HCT116 (cell line): ENCODE measurements at regions not wholly inside any gene's neighbourhood (a gene's known extent, or its start where the extent isn't known, plus 50 kb on each side); places are given as distances from the start of the nearest gene placed in this dataset.

Experiments used
- ATAC-seq: fragments of 200-7000 bp; cut with Tn5 transposase; 2 replicates; pipeline ENCODE4 v1.9.1; 2020; ENCODE audit warnings: mild to moderate bottlenecking, moderate library complexity
- BruUV-seq: library from RNA; stranded (reverse); fragments of 400-500 nt; replicated peaks from 2 replicates; lab custom pipeline; 2021; lab: Mats Ljungman, UMichigan
- CTCF ChIA-PET: fragments of 300-600 bp; sonication (Branson Sonifier 250); formaldehyde crosslinking; loops from one replicate; lab custom pipeline; 2021; ENCODE audit warnings: antibody characterized with exemption; lab: Charles Lee
- POLR2A ChIA-PET: fragments of 300-600, 350-600 bp; sonication (Branson Sonifier 250); formaldehyde crosslinking; loops from one replicate; lab custom pipeline; 2021; ENCODE audit warnings: antibody characterized with exemption; lab: Charles Lee
- RAD21 ChIA-PET, 2 experiments: fragments of 300-600 bp; sonication (Branson Sonifier 250); formaldehyde crosslinking; loops; one replicate each; lab custom pipeline; 2023; ENCODE audit warnings: low total read pairs in 2 of 2; ENCODE audit not compliant: uncharacterized antibody in 2 of 2, unreplicated experiment in 2 of 2, low non-redundant PET in 1 of 2; lab: Charles Lee
- DNase-seq: peaks from one replicate; pipeline ENCODE4 v3.0.0-alpha.2; 2010; ENCODE audit warnings: low read depth, low spot score
- H2AFZ ChIP-seq: fragments of 200-600 bp; shearing (Covaris generic), sonication (generic); 2 replicates; pipeline ENCODE4 v1.6.1; 2017; ENCODE audit warnings: low read depth, mixed run types, mixed read lengths, antibody characterized with exemption, low read length; ENCODE audit not compliant: poor library complexity, severe bottlenecking
- H3K27ac ChIP-seq: 2 replicates; pipeline ENCODE4 v1.5.1; 2012; ENCODE audit warnings: low read depth, low read length
- H3K27me3 ChIP-seq: fragments of 200-600 bp; sonication (generic); 2 replicates; pipeline ENCODE4 v1.6.1; 2016; ENCODE audit warnings: mixed run types, low read length, mixed read lengths; ENCODE audit not compliant: insufficient read depth
- H3K36me3 ChIP-seq, 2 experiments: fragments of 200-500 bp in 1 of 2; fragments of 200-600 bp in 1 of 2; sonication (Bioruptor generic) in 1 of 2; sonication (generic) in 1 of 2; 2 replicates each; pipeline versions ENCODE4 v1.5.1 to v1.6.1; 2014 to 2016; ENCODE audit warnings: low read length in 2 of 2, inconsistent platforms in 1 of 2, mixed read lengths in 1 of 2, mixed run types in 1 of 2; ENCODE audit not compliant: insufficient read depth in 2 of 2, control insufficient read depth in 1 of 2
- H3K4me1 ChIP-seq, 2 experiments: fragments of 200-600 bp in 1 of 2; sonication (generic) in 1 of 2; 2 replicates each; pipeline versions ENCODE4 v1.5.1 to v1.6.1; 2012 to 2017; ENCODE audit warnings: low read length in 2 of 2, inconsistent platforms in 1 of 2, mild to moderate bottlenecking in 1 of 2, mixed read lengths in 1 of 2, mixed run types in 1 of 2, moderate library complexity in 1 of 2; ENCODE audit not compliant: insufficient read depth in 2 of 2, control insufficient read depth in 1 of 2
- H3K4me2 ChIP-seq: fragments of 200-600 bp; sonication (generic); 2 replicates; pipeline ENCODE4 v1.6.1; 2017; ENCODE audit warnings: mixed run types, low read length, mixed read lengths
- H3K4me3 ChIP-seq, 2 experiments: fragments of 200-600 bp in 1 of 2; sonication (generic) in 1 of 2; replicated peaks in 1 of 2; 2 replicates each; pipeline ENCODE4 v1.5.1; 2011 to 2016; ENCODE audit warnings: low read length in 2 of 2, control low read depth in 1 of 2, low read depth in 1 of 2, mild to moderate bottlenecking in 1 of 2, mixed read lengths in 1 of 2, mixed run types in 1 of 2
- H3K79me2 ChIP-seq: fragments of 200-600 bp; sonication (generic); 2 replicates; pipeline ENCODE4 v1.6.1; 2017; ENCODE audit warnings: mild to moderate bottlenecking, mixed run types, low read length, moderate library complexity, mixed read lengths; ENCODE audit not compliant: insufficient read depth
- H3K9ac ChIP-seq: fragments of 200-600 bp; sonication (generic); 2 replicates; pipeline ENCODE4 v1.6.1; 2016; ENCODE audit warnings: low read length, mixed read lengths
- H3K9me2 ChIP-seq: fragments of 200-600 bp; sonication (generic), shearing (Covaris generic); 2 replicates; pipeline ENCODE4 v1.6.1; 2017; ENCODE audit warnings: mixed run types, mild to moderate bottlenecking, moderate library complexity; ENCODE audit not compliant: insufficient read depth
- H3K9me3 ChIP-seq, 2 experiments: fragments of 200-500 bp in 1 of 2; fragments of 200-600 bp in 1 of 2; sonication (Bioruptor generic) in 1 of 2; sonication (generic) in 1 of 2; 2 replicates each; pipeline ENCODE4 v1.6.1; 2014 to 2017; ENCODE audit warnings: low read length in 2 of 2, mixed read lengths in 2 of 2, inconsistent platforms in 1 of 2, low read depth in 1 of 2, mild to moderate bottlenecking in 1 of 2, mixed run types in 1 of 2, moderate library complexity in 1 of 2; ENCODE audit not compliant: control insufficient read depth in 1 of 2, insufficient read depth in 1 of 2
- H4K20me1 ChIP-seq: fragments of 200-600 bp; sonication (generic), shearing (Covaris generic); 2 replicates; pipeline ENCODE4 v1.6.1; 2017; ENCODE audit warnings: mixed run types, mild to moderate bottlenecking, moderate library complexity; ENCODE audit not compliant: insufficient read depth
- CBX3 ChIP-seq: IDR thresholded peaks from 2 replicates; pipeline ENCODE4 v1.6.1; 2012; ENCODE audit warnings: low read depth
- ELF1 ChIP-seq: IDR thresholded peaks from 2 replicates; pipeline ENCODE4 v1.6.1; 2012; ENCODE audit warnings: low read depth, borderline replicate concordance
- EZH2 ChIP-seq: fragments of 200-600 bp; sonication (generic); IDR thresholded peaks from 2 replicates; pipeline ENCODE4 v1.6.1; 2017; ENCODE audit warnings: antibody characterized with exemption, mixed run types
- EZH2phosphoT487 ChIP-seq: fragments of 200-600 bp; IDR thresholded peaks from 2 replicates; pipeline ENCODE4 v1.6.1; 2018; ENCODE audit warnings: antibody characterized with exemption, borderline replicate concordance
- FOSL1 ChIP-seq: IDR thresholded peaks from 2 replicates; pipeline ENCODE4 v1.6.1; 2012; ENCODE audit warnings: low read depth
- JUND ChIP-seq: IDR thresholded peaks from 2 replicates; pipeline ENCODE4 v1.6.1; 2012
- POLR2A ChIP-seq: IDR thresholded peaks from 2 replicates; pipeline ENCODE4 v1.7.0; 2011; ENCODE audit warnings: borderline replicate concordance; ENCODE audit not compliant: insufficient read depth, insufficient read length; ENCODE audit errors: extremely low read depth
- POLR2AphosphoS5 ChIP-seq: IDR thresholded peaks from 2 replicates; pipeline ENCODE4 v1.6.1; 2011; ENCODE audit warnings: mild to moderate bottlenecking, low read depth, low read length, moderate library complexity
- RAD21 ChIP-seq: IDR thresholded peaks from 2 replicates; pipeline ENCODE4 v1.6.1; 2012; ENCODE audit warnings: low read depth, mild to moderate bottlenecking
- SP1 ChIP-seq: IDR thresholded peaks from 2 replicates; pipeline ENCODE4 v1.6.1; 2012; ENCODE audit warnings: low read depth
- SRF ChIP-seq: IDR thresholded peaks from 2 replicates; pipeline ENCODE4 v1.6.1; 2012; ENCODE audit warnings: low read depth
- TCF7L2 ChIP-seq: IDR thresholded peaks from 2 replicates; pipeline ENCODE4 v1.7.0; 2011; ENCODE audit warnings: borderline replicate concordance, inconsistent platforms; ENCODE audit not compliant: insufficient read depth, insufficient read length; ENCODE audit errors: extremely low read depth
- YY1 ChIP-seq: IDR thresholded peaks from 2 replicates; pipeline ENCODE4 v1.6.1; 2011; ENCODE audit warnings: low read length, low read depth, moderate library complexity, mild to moderate bottlenecking; ENCODE audit not compliant: insufficient replicate concordance; ENCODE audit errors: extremely low read depth
- ZNF274 ChIP-seq: fragments of 200-500 bp; sonication (Bioruptor generic); IDR thresholded peaks from 2 replicates; pipeline ENCODE4 v1.6.1; 2014; ENCODE audit warnings: mild to moderate bottlenecking, low read depth, low read length, inconsistent platforms
- intact Hi-C: fragments of 100-400 bp; cut with micrococcal nuclease; formaldehyde crosslinking; loops from 2 replicates; pipeline ENCODE4 v1.10.0; 2022
- TF ChIP-seq, protein P1 (sequence below): IDR thresholded peaks from 2 replicates; pipeline ENCODE4 v1.6.1; 2012; ENCODE audit warnings: low read depth
- TF ChIP-seq, protein P2 (sequence below): IDR thresholded peaks from 2 replicates; pipeline ENCODE4 v1.6.1; 2011; ENCODE audit warnings: mild to moderate bottlenecking, low read length, moderate library complexity; ENCODE audit not compliant: insufficient replicate concordance; ENCODE audit errors: extremely low read depth
- TF ChIP-seq, protein P3 (sequence below): IDR thresholded peaks from 2 replicates; pipeline ENCODE4 v1.6.1; 2012

DNA sequence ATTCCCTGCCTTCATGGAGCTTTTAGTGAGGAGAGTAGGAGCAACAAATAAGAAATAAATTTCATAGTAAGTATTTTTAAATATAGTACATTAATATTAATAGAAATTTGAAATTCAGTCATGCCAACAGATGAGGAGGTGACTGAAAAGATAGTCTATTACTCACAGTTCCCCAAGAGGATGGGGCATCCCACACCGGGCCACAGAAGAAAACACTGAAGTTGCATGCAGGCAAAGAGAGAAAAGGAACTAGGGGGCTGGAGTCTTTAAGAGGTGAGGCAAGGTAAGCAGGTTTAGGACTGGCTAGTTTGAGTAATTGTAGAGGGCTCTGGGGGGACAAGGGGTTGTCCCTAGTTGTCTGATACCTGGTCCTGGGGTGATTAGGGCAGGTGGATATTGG, 120.1 kb upstream of the UMPS start:
- CTCF ChIA-PET: no interaction called here
- no peak for TF ChIP-seq ZNF274
- Histone ChIP-seq H3K9me3 (no peaks in the 10 kb centered on the region), H3K36me3 (no peaks in the 10 kb centered on the region), H3K27ac (no peak overlapping the region), H3K27me3 (no peaks in the 10 kb centered on the region), H3K9ac (no peak overlapping the region), H2AFZ (no peak overlapping the region), H4K20me1 (no peaks in the 10 kb centered on the region), H3K4me3 (no peak overlapping the region), H3K79me2 (no peaks in the 10 kb centered on the region), H3K4me2 (no peak overlapping the region), H3K4me1 (peaks cover 8 to 10% of the 10 kb centered on the region in 2 experiments; a peak in 3 of 4 replicates), H3K9me2 (no peaks in the 10 kb centered on the region)
- ATAC-seq (no peak), DNase-seq (no peak)
- intact Hi-C loops: no loop called here
- RAD21 ChIA-PET: no interaction called here
- BruUV-seq: no TSS peak
- POLR2A ChIA-PET: no interaction called here

DNA sequence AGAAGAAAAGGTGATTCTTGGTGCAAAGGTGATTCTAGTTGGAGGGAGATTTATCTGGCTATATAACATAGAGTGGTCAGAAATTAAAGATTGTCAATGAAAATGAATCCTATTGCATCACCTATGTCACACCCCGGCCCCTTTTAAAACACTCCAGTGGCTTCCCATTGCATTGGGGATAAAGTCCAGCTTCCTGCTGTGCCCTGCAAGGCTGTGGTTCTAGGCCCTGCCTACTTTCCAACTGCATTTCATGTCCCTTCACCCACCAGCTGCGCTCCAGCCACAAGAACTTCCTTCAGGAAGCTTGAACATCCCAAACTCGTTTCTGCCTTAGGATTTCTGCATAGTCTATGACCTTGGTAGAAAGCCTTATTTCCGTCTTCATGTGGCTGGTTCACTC, 118.7 kb upstream of the UMPS start:
- ChIA-PET CTCF (no interaction called here), RAD21 (no interaction called here), POLR2A (interaction anchor here (0.6 kb wide), 1 partner anchor 1391 kb away, joined by 6 read pairs; no protein-coding TSS in a partner anchor)
- H3K9me3 ChIP-seq: no peaks in the 10 kb centered on the region
- no peak overlapping the region for H3K4me2 ChIP-seq
- no peak overlapping the region for H3K4me3 ChIP-seq
- no peaks in the 10 kb centered on the region for H3K36me3 ChIP-seq
- H3K9ac ChIP-seq: no peak overlapping the region
- H3K4me1 ChIP-seq: peaks cover 8 to 10% of the 10 kb centered on the region in 2 experiments; a peak in 3 of 4 replicates
- H3K79me2 ChIP-seq: no peaks in the 10 kb centered on the region
- BruUV-seq: no TSS peak
- H4K20me1 ChIP-seq: no peaks in the 10 kb centered on the region
- no peaks in the 10 kb centered on the region for H3K27me3 ChIP-seq
- H2AFZ ChIP-seq: no peak overlapping the region
- ATAC-seq (no peak), DNase-seq (no peak)
- no peak overlapping the region for H3K27ac ChIP-seq
- no peaks in the 10 kb centered on the region for H3K9me2 ChIP-seq
- intact Hi-C loops: no loop called here
- TF ChIP-seq SP1 (no peak), POLR2A (no peak), TCF7L2 (no peak), RAD21 (no peak), ELF1 (no peak), JUND (no peak), CBX3 (no peak), SRF (no peak), YY1 (no peak), FOSL1 (no peak), EZH2 (no peak), EZH2phosphoT487 (no peak), POLR2AphosphoS5 (no peak)
- TF ChIP-seq, protein P1, sequence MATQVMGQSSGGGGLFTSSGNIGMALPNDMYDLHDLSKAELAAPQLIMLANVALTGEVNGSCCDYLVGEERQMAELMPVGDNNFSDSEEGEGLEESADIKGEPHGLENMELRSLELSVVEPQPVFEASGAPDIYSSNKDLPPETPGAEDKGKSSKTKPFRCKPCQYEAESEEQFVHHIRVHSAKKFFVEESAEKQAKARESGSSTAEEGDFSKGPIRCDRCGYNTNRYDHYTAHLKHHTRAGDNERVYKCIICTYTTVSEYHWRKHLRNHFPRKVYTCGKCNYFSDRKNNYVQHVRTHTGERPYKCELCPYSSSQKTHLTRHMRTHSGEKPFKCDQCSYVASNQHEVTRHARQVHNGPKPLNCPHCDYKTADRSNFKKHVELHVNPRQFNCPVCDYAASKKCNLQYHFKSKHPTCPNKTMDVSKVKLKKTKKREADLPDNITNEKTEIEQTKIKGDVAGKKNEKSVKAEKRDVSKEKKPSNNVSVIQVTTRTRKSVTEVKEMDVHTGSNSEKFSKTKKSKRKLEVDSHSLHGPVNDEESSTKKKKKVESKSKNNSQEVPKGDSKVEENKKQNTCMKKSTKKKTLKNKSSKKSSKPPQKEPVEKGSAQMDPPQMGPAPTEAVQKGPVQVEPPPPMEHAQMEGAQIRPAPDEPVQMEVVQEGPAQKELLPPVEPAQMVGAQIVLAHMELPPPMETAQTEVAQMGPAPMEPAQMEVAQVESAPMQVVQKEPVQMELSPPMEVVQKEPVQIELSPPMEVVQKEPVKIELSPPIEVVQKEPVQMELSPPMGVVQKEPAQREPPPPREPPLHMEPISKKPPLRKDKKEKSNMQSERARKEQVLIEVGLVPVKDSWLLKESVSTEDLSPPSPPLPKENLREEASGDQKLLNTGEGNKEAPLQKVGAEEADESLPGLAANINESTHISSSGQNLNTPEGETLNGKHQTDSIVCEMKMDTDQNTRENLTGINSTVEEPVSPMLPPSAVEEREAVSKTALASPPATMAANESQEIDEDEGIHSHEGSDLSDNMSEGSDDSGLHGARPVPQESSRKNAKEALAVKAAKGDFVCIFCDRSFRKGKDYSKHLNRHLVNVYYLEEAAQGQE: no peak
- TF ChIP-seq, protein P2, sequence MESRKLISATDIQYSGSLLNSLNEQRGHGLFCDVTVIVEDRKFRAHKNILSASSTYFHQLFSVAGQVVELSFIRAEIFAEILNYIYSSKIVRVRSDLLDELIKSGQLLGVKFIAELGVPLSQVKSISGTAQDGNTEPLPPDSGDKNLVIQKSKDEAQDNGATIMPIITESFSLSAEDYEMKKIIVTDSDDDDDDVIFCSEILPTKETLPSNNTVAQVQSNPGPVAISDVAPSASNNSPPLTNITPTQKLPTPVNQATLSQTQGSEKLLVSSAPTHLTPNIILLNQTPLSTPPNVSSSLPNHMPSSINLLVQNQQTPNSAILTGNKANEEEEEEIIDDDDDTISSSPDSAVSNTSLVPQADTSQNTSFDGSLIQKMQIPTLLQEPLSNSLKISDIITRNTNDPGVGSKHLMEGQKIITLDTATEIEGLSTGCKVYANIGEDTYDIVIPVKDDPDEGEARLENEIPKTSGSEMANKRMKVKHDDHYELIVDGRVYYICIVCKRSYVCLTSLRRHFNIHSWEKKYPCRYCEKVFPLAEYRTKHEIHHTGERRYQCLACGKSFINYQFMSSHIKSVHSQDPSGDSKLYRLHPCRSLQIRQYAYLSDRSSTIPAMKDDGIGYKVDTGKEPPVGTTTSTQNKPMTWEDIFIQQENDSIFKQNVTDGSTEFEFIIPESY: no peak
- TF ChIP-seq, protein P3, sequence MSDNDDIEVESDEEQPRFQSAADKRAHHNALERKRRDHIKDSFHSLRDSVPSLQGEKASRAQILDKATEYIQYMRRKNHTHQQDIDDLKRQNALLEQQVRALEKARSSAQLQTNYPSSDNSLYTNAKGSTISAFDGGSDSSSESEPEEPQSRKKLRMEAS: no peak
